ENCODE measurements at regions not wholly inside any gene's neighbourhood (a gene's known extent, or its start where the extent isn't known, plus 50 kb on each side); places are given as distances from the start of the nearest gene placed in this dataset.

- TF ChIP-seq ZNF501 (CRISPR knock-in tag; IDR thresholded peaks at IDR 0.05) (peak; percentile 24; the same call in 1 of the 2 replicates), ATF7 (IDR thresholded peaks at IDR 0.05) (no peak), ATF7 (CRISPR knock-in tag; IDR thresholded peaks at IDR 0.05) (no peak), ATF5 (CRISPR knock-in tag; IDR thresholded peaks at IDR 0.05; ENCODE audit: low read depth) (no peak), HDAC6 (IDR thresholded peaks at IDR 0.05; ENCODE audit: low read depth, low read length) (no peak), MXD1 (CRISPR knock-in tag; IDR thresholded peaks at IDR 0.05) (no peak), MIXL1 (CRISPR knock-in tag; IDR thresholded peaks at IDR 0.05) (0 out of 2 replicates have a peak, but pooled peaks have one; percentile 24), ZNF777 (CRISPR knock-in tag; IDR thresholded peaks at IDR 0.05) (no peak), MXI1 (IDR thresholded peaks at IDR 0.05; ENCODE audit: borderline replicate concordance, low read depth, low read length) (no peak), ZNF670 (CRISPR knock-in tag; IDR thresholded peaks at IDR 0.05; ENCODE audit: borderline replicate concordance) (peak; percentile 25; the same call in 1 of the 2 replicates), MAFF (IDR thresholded peaks at IDR 0.05; ENCODE audit: low read depth, low read length) (peak; percentile 87), STAG1 (CRISPR knock-in tag; IDR thresholded peaks at IDR 0.05) (no peak), HDAC1 (CRISPR knock-in tag; IDR thresholded peaks at IDR 0.05) (peak; percentile 44; the same call in 1 of the 2 replicates), ZFY (CRISPR knock-in tag; IDR thresholded peaks at IDR 0.05) (no peak), HOXA3 (CRISPR knock-in tag; IDR thresholded peaks at IDR 0.05) (no peak), ARID3A (IDR thresholded peaks at IDR 0.05; ENCODE audit: low read depth, low read length) (peak; percentile 51; the same call in 1 of the 2 replicates)
- TF ChIP-seq, protein P1, sequence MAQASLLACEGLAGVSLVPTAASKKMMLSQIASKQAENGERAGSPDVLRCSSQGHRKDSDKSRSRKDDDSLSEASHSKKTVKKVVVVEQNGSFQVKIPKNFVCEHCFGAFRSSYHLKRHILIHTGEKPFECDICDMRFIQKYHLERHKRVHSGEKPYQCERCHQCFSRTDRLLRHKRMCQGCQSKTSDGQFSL (CRISPR knock-in tag; IDR thresholded peaks at IDR 0.05) = no peak
- TF ChIP-seq, protein P2, sequence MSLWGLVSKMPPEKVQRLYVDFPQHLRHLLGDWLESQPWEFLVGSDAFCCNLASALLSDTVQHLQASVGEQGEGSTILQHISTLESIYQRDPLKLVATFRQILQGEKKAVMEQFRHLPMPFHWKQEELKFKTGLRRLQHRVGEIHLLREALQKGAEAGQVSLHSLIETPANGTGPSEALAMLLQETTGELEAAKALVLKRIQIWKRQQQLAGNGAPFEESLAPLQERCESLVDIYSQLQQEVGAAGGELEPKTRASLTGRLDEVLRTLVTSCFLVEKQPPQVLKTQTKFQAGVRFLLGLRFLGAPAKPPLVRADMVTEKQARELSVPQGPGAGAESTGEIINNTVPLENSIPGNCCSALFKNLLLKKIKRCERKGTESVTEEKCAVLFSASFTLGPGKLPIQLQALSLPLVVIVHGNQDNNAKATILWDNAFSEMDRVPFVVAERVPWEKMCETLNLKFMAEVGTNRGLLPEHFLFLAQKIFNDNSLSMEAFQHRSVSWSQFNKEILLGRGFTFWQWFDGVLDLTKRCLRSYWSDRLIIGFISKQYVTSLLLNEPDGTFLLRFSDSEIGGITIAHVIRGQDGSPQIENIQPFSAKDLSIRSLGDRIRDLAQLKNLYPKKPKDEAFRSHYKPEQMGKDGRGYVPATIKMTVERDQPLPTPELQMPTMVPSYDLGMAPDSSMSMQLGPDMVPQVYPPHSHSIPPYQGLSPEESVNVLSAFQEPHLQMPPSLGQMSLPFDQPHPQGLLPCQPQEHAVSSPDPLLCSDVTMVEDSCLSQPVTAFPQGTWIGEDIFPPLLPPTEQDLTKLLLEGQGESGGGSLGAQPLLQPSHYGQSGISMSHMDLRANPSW (CRISPR knock-in tag; IDR thresholded peaks at IDR 0.05; ENCODE audit: borderline replicate concordance) = no peak
- TF ChIP-seq, protein P3, sequence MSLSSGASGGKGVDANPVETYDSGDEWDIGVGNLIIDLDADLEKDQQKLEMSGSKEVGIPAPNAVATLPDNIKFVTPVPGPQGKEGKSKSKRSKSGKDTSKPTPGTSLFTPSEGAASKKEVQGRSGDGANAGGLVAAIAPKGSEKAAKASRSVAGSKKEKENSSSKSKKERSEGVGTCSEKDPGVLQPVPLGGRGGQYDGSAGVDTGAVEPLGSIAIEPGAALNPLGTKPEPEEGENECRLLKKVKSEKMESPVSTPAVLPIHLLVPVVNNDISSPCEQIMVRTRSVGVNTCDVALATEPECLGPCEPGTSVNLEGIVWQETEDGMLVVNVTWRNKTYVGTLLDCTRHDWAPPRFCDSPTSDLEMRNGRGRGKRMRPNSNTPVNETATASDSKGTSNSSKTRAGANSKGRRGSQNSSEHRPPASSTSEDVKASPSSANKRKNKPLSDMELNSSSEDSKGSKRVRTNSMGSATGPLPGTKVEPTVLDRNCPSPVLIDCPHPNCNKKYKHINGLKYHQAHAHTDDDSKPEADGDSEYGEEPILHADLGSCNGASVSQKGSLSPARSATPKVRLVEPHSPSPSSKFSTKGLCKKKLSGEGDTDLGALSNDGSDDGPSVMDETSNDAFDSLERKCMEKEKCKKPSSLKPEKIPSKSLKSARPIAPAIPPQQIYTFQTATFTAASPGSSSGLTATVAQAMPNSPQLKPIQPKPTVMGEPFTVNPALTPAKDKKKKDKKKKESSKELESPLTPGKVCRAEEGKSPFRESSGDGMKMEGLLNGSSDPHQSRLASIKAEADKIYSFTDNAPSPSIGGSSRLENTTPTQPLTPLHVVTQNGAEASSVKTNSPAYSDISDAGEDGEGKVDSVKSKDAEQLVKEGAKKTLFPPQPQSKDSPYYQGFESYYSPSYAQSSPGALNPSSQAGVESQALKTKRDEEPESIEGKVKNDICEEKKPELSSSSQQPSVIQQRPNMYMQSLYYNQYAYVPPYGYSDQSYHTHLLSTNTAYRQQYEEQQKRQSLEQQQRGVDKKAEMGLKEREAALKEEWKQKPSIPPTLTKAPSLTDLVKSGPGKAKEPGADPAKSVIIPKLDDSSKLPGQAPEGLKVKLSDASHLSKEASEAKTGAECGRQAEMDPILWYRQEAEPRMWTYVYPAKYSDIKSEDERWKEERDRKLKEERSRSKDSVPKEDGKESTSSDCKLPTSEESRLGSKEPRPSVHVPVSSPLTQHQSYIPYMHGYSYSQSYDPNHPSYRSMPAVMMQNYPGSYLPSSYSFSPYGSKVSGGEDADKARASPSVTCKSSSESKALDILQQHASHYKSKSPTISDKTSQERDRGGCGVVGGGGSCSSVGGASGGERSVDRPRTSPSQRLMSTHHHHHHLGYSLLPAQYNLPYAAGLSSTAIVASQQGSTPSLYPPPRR (CRISPR knock-in tag; IDR thresholded peaks at IDR 0.05; ENCODE audit: borderline replicate concordance) = no peak
Observed at GRCh38 chr2:38474715-38475566, 97.9 kb upstream of the ATL2 start (continued).
